GM19438 (cell line): ENCODE measurements at regions not wholly inside any gene's neighbourhood (a gene's known extent, or its start where the extent isn't known, plus 50 kb on each side); places are given as distances from the start of the nearest gene placed in this dataset.
"Not testable (repeated sequence)": the region's sequence is repeated elsewhere in the genome, so short reads cannot be mapped to it uniquely, and the experiment has no call there.

ENCODE experiments used
- ATAC-seq: cut with Tn5 transposase; IDR thresholded peaks from one replicate; pipeline ENCODE4 v1.9.1; 2021; ENCODE audit warnings: low read depth; ENCODE audit not compliant: unreplicated experiment

- no peak for ATAC-seq
Measured at GRCh38 chr7:118870187-118870586, 645.7 kb downstream of the ANKRD7 start.

- no peak for ATAC-seq
Measured at GRCh38 chr7:118872568-118872967, 648.1 kb downstream of the ANKRD7 start.

- no peak for ATAC-seq
Measured at GRCh38 chr7:118877187-118877586, 652.7 kb downstream of the ANKRD7 start.

- no peak for ATAC-seq
Measured at GRCh38 chr7:118878336-118878735, 653.8 kb downstream of the ANKRD7 start.

GRCh38 chr7:118898284-118898683 lies 673.8 kb downstream of the ANKRD7 start:
- no peak for ATAC-seq

- no peak for ATAC-seq
Measured at GRCh38 chr7:118902600-118902999, 678.1 kb downstream of the ANKRD7 start.

GRCh38 chr7:118907911-118908527 lies 683.5 kb downstream of the ANKRD7 start:
- no peak for ATAC-seq

- not testable (repeated sequence) for ATAC-seq
Measured at GRCh38 chr7:118916120-118916519, 691.6 kb downstream of the ANKRD7 start.

- no peak for ATAC-seq
Measured at GRCh38 chr7:118918556-118918955, 694.1 kb downstream of the ANKRD7 start.

GRCh38 chr7:118938845-118939244 lies 714.3 kb downstream of the ANKRD7 start:
- no peak for ATAC-seq

- ATAC-seq = no peak
Measured at GRCh38 chr7:118944271-118944670, 719.8 kb downstream of the ANKRD7 start.

- no peak for ATAC-seq
Measured at GRCh38 chr7:118945911-118946682, 721.6 kb downstream of the ANKRD7 start.

- no peak for ATAC-seq
Measured at GRCh38 chr7:118948508-118948907, 724.0 kb downstream of the ANKRD7 start.

GRCh38 chr7:118949031-118949430 lies 724.5 kb downstream of the ANKRD7 start:
- ATAC-seq = no peak

- ATAC-seq = not testable (repeated sequence)
Measured at GRCh38 chr7:118956285-118956684, 731.8 kb downstream of the ANKRD7 start.

GRCh38 chr7:118969370-118969769 lies 744.9 kb downstream of the ANKRD7 start:
- ATAC-seq = no peak

- no peak for ATAC-seq
Measured at GRCh38 chr7:118971706-118972105, 747.2 kb downstream of the ANKRD7 start.

- ATAC-seq = no peak
Measured at GRCh38 chr7:118974836-118975235, 750.3 kb downstream of the ANKRD7 start.

- ATAC-seq = no peak
Measured at GRCh38 chr7:118995350-118995749, 770.8 kb downstream of the ANKRD7 start.

GRCh38 chr7:119007236-119007635 lies 782.7 kb downstream of the ANKRD7 start:
- no peak for ATAC-seq

GRCh38 chr7:119010635-119011034 lies 786.1 kb downstream of the ANKRD7 start:
- ATAC-seq = no peak

GRCh38 chr7:119026391-119026790 lies 801.9 kb downstream of the ANKRD7 start:
- ATAC-seq = no peak
